HTR-8/SVneo (cell line): ENCODE measurements at regions not wholly inside any gene's neighbourhood (a gene's known extent, or its start where the extent isn't known, plus 50 kb on each side); places are given as distances from the start of the nearest gene placed in this dataset.
A peak's percentile ranks its signal among the peaks of the same experiment; 100 is the strongest.

Experiments used
- DNase-seq: peaks from one replicate; pipeline ENCODE4 v3.0.0; 2011; ENCODE audit warnings: low spot score, mixed read lengths; ENCODE audit not compliant: insufficient read length
- FAIRE-seq: peaks from 2 replicates; lab custom pipeline; 2011; peaks lifted over from hg19 to GRCh38; lab: Jason Lieb, UNC

GRCh38 chr14:25896777-25897176 is 701.1 kb downstream of the NOVA1 start:
- FAIRE-seq (no peak), DNase-seq (no peak)

- DNase-seq = no peak
- no peak for FAIRE-seq
These were observed 702.1 kb downstream of the NOVA1 start for GRCh38 chr14:25895740-25896139.

GRCh38 chr14:25887251-25887878 is 710.5 kb downstream of the NOVA1 start:
- FAIRE-seq (peak; percentile 55), DNase-seq (no peak)

- no peak for FAIRE-seq
These were observed 713.2 kb downstream of the NOVA1 start for GRCh38 chr14:25884657-25885056.

GRCh38 chr14:25882899-25883298 is 714.9 kb downstream of the NOVA1 start:
- no peak for FAIRE-seq
- DNase-seq = no peak

More at GRCh38 chr14:25884657-25885056, 713.2 kb downstream of the NOVA1 start:
- DNase-seq = no peak

GRCh38 chr14:25875475-25875874 is 722.4 kb downstream of the NOVA1 start:
- DNase-seq (no peak), FAIRE-seq (no peak)

GRCh38 chr14:25869854-25870253 is 728.0 kb downstream of the NOVA1 start:
- FAIRE-seq (no peak), DNase-seq (no peak)

GRCh38 chr14:25868521-25869314 is 729.1 kb downstream of the NOVA1 start:
- DNase-seq = no peak
- no peak for FAIRE-seq

GRCh38 chr14:25861406-25861805 is 736.4 kb downstream of the NOVA1 start:
- DNase-seq (no peak), FAIRE-seq (no peak)

GRCh38 chr14:25848601-25849000 is 749.2 kb downstream of the NOVA1 start:
- FAIRE-seq (no peak), DNase-seq (no peak)

- FAIRE-seq (no peak), DNase-seq (no peak)
These were observed 751.6 kb downstream of the NOVA1 start for GRCh38 chr14:25846246-25846645.

- FAIRE-seq (no peak), DNase-seq (no peak)
These were observed 754.1 kb downstream of the NOVA1 start for GRCh38 chr14:25843481-25844470.

GRCh38 chr14:25841226-25841625 is 756.6 kb downstream of the NOVA1 start:
- FAIRE-seq = no peak

GRCh38 chr14:25837551-25837965 is 760.3 kb downstream of the NOVA1 start:
- FAIRE-seq (no peak), DNase-seq (no peak)

More at GRCh38 chr14:25841226-25841625, 756.6 kb downstream of the NOVA1 start:
- no peak for DNase-seq

- FAIRE-seq (peak; percentile 26), DNase-seq (no peak)
These were observed 761.2 kb downstream of the NOVA1 start for GRCh38 chr14:25836636-25837035.

- no peak for FAIRE-seq
- no peak for DNase-seq
These were observed 764.3 kb downstream of the NOVA1 start for GRCh38 chr14:25833341-25834126.

GRCh38 chr14:25832585-25832984 is 765.2 kb downstream of the NOVA1 start:
- no peak for DNase-seq
- FAIRE-seq = no peak

GRCh38 chr14:25828562-25828961 is 769.3 kb downstream of the NOVA1 start:
- DNase-seq (no peak), FAIRE-seq (no peak)

- FAIRE-seq (no peak), DNase-seq (no peak)
These were observed 771.7 kb downstream of the NOVA1 start for GRCh38 chr14:25826105-25826504.

- DNase-seq = no peak
- no peak for FAIRE-seq
These were observed 770.4 kb upstream of the STXBP6 start for GRCh38 chr14:25820368-25820767.
